ENCODE measurements at regions not wholly inside any gene's neighbourhood (a gene's known extent, or its start where the extent isn't known, plus 50 kb on each side); places are given as distances from the start of the nearest gene placed in this dataset.

- Histone ChIP-seq H3K27me3 (ENCODE audit: control insufficient read depth, insufficient read depth, low read length) (no peaks in the 10 kb centered on the region), H3K4me3 (ENCODE audit: low read depth, low read length) (no peak overlapping the region), H3K36me3 (ENCODE audit: control insufficient read depth, insufficient read depth, low read length) (no peaks in the 10 kb centered on the region)
- CTCF ChIA-PET, result no interaction called here
- POLR2A ChIA-PET, result no interaction called here
- TF ChIP-seq, protein P1, sequence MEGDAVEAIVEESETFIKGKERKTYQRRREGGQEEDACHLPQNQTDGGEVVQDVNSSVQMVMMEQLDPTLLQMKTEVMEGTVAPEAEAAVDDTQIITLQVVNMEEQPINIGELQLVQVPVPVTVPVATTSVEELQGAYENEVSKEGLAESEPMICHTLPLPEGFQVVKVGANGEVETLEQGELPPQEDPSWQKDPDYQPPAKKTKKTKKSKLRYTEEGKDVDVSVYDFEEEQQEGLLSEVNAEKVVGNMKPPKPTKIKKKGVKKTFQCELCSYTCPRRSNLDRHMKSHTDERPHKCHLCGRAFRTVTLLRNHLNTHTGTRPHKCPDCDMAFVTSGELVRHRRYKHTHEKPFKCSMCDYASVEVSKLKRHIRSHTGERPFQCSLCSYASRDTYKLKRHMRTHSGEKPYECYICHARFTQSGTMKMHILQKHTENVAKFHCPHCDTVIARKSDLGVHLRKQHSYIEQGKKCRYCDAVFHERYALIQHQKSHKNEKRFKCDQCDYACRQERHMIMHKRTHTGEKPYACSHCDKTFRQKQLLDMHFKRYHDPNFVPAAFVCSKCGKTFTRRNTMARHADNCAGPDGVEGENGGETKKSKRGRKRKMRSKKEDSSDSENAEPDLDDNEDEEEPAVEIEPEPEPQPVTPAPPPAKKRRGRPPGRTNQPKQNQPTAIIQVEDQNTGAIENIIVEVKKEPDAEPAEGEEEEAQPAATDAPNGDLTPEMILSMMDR (IDR thresholded peaks at IDR 0.05; ENCODE audit: insufficient read depth, low read depth, low read length), result no peak
- no peak for DNase-seq (ENCODE audit: low read depth)
Measured at GRCh38 chr3:34407281-34407680, 608.9 kb downstream of the PDCD6IP start.

- Histone ChIP-seq H3K27me3 (ENCODE audit: control insufficient read depth, insufficient read depth, low read length) (no peaks in the 10 kb centered on the region), H3K36me3 (ENCODE audit: control insufficient read depth, insufficient read depth, low read length) (no peaks in the 10 kb centered on the region), H3K4me3 (ENCODE audit: low read depth, low read length) (no peak overlapping the region)
- DNase-seq (ENCODE audit: low read depth), result no peak
- ChIA-PET CTCF (interaction anchor here (0.7 kb wide), 1 partner anchor 10 kb away, joined by 3 read pairs; no protein-coding TSS in a partner anchor), POLR2A (no interaction called here)
- TF ChIP-seq, protein P1 (IDR thresholded peaks at IDR 0.05; ENCODE audit: insufficient read depth, low read depth, low read length), result no peak
Measured at GRCh38 chr3:34408088-34408487, 609.7 kb downstream of the PDCD6IP start.

DNA sequence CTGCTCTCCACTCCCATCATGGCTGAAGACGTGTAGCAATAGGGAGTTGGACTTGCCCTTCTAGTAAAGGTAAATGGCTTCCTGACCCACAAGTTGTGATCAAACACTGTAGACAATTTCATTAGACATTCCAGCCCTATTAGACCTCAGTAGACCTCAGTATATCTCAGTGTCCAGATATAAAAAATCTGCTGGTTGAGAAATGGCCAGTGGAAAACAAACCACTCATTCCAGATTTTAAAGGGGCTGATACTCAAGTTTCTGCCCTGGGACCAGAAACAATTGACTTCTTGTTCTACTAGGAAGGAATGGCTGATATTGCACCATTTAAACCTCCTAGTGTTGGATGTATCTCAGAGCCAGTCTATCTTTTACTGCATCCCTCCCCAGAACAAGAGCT lies 613.2 kb downstream of the PDCD6IP start:
- no peaks in the 10 kb centered on the region for H3K27me3 ChIP-seq (ENCODE audit: control insufficient read depth, insufficient read depth, low read length)
- ChIA-PET POLR2A (no interaction called here), CTCF (no interaction called here)
- no peak overlapping the region for H3K4me3 ChIP-seq (ENCODE audit: low read depth, low read length)
- TF ChIP-seq, protein P1 (IDR thresholded peaks at IDR 0.05; ENCODE audit: insufficient read depth, low read depth, low read length), result no peak
- H3K36me3 ChIP-seq (ENCODE audit: control insufficient read depth, insufficient read depth, low read length), result no peaks in the 10 kb centered on the region
- no peak for DNase-seq (ENCODE audit: low read depth)

DNA sequence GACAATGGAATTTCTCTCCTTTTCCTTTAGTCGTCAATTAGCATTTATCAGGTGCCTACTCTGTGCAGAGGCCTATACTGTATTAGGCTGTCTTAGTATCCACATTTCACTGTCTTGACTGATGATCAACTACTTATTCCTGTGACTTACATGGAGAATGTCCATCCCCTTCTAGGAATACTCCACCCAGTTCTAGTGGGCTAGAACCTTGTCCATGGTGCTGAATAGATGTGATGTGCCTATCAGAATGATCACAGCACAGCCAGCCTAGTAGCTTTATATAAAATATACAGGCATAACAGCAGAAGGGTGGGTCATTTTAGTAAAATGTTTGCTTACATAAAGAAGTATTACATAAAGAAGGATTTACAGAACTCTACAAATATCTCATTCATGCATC lies 621.4 kb downstream of the PDCD6IP start:
- no peaks in the 10 kb centered on the region for H3K27me3 ChIP-seq (ENCODE audit: control insufficient read depth, insufficient read depth, low read length)
- ChIA-PET CTCF (no interaction called here), POLR2A (no interaction called here)
- TF ChIP-seq, protein P1 (IDR thresholded peaks at IDR 0.05; ENCODE audit: insufficient read depth, low read depth, low read length), result no peak
- DNase-seq (ENCODE audit: low read depth), result no peak
- no peaks in the 10 kb centered on the region for H3K36me3 ChIP-seq (ENCODE audit: control insufficient read depth, insufficient read depth, low read length)
- H3K4me3 ChIP-seq (ENCODE audit: low read depth, low read length), result no peak overlapping the region

DNA sequence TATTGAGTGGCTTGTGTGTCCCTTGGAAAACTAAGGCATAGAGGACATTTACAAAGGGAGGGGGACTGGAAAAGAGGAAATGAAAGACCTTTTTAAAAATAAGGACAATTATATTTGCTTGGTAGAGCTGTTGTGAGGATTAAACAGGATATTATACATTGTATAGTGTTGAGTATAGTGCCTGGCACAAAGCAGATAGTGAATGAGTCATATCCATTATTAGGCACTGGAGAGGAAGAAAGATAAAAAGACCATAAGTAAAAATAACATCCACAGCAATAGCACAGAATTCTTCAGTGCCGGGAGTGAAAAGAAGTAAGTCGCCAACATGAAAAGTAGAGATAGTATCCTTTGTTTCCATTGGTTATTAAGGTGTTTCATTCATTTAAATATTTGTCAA lies 623.3 kb downstream of the PDCD6IP start:
- no peak overlapping the region for H3K4me3 ChIP-seq (ENCODE audit: low read depth, low read length)
- H3K36me3 ChIP-seq (ENCODE audit: control insufficient read depth, insufficient read depth, low read length), result no peaks in the 10 kb centered on the region
- no peaks in the 10 kb centered on the region for H3K27me3 ChIP-seq (ENCODE audit: control insufficient read depth, insufficient read depth, low read length)
- ChIA-PET POLR2A (no interaction called here), CTCF (no interaction called here)
- TF ChIP-seq, protein P1 (IDR thresholded peaks at IDR 0.05; ENCODE audit: insufficient read depth, low read depth, low read length), result no peak
- no peak for DNase-seq (ENCODE audit: low read depth)

All from BJ (cell line).